ENCODE measurements at regions not wholly inside any gene's neighbourhood (a gene's known extent, or its start where the extent isn't known, plus 50 kb on each side); places are given as distances from the start of the nearest gene placed in this dataset.

GRCh38 chr2:217612211-217612610 is 390.6 kb downstream of the TNS1 start:
- TF ChIP-seq, protein P1, sequence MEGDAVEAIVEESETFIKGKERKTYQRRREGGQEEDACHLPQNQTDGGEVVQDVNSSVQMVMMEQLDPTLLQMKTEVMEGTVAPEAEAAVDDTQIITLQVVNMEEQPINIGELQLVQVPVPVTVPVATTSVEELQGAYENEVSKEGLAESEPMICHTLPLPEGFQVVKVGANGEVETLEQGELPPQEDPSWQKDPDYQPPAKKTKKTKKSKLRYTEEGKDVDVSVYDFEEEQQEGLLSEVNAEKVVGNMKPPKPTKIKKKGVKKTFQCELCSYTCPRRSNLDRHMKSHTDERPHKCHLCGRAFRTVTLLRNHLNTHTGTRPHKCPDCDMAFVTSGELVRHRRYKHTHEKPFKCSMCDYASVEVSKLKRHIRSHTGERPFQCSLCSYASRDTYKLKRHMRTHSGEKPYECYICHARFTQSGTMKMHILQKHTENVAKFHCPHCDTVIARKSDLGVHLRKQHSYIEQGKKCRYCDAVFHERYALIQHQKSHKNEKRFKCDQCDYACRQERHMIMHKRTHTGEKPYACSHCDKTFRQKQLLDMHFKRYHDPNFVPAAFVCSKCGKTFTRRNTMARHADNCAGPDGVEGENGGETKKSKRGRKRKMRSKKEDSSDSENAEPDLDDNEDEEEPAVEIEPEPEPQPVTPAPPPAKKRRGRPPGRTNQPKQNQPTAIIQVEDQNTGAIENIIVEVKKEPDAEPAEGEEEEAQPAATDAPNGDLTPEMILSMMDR (IDR thresholded peaks at IDR 0.05; ENCODE audit: low read depth, low read length): no peak
- TF ChIP-seq, protein P2, sequence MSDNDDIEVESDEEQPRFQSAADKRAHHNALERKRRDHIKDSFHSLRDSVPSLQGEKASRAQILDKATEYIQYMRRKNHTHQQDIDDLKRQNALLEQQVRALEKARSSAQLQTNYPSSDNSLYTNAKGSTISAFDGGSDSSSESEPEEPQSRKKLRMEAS (IDR thresholded peaks at IDR 0.05; ENCODE audit: low read depth, low read length): no peak
- TF ChIP-seq POLR2A (IDR thresholded peaks at IDR 0.05; ENCODE audit: extremely low read depth, insufficient read length): no peak

All from NB4 (cell line).